SHP77 (cell line): ENCODE measurements at regions not wholly inside any gene's neighbourhood (a gene's known extent, or its start where the extent isn't known, plus 50 kb on each side); places are given as distances from the start of the nearest gene placed in this dataset.
A peak's percentile ranks its signal among the peaks of the same experiment; 100 is the strongest.

Experiments
- DNase-seq, 2 experiments: peaks; one replicate each; lab custom pipeline; 2025; lab: John Stamatoyannopoulos, UW

GRCh38 chr3:106616556-106616955 is 747.7 kb upstream of the CBLB start:
- no peak for DNase-seq

- DNase-seq, result no peak
Measured at GRCh38 chr3:106617276-106617675, 748.5 kb upstream of the CBLB start.

- DNase-seq, result no peak
Measured at GRCh38 chr3:106620646-106621045, 751.8 kb upstream of the CBLB start.

- DNase-seq, result no peak
Measured at GRCh38 chr3:106624154-106624553, 753.1 kb upstream of the CCDC54 start.

GRCh38 chr3:106628407-106628806 is 748.8 kb upstream of the CCDC54 start:
- no peak for DNase-seq

GRCh38 chr3:106629215-106629832 is 747.9 kb upstream of the CCDC54 start:
- DNase-seq, result no peak

- no peak for DNase-seq
Measured at GRCh38 chr3:106631373-106632108, 745.7 kb upstream of the CCDC54 start.

GRCh38 chr3:106635271-106635670 is 742.0 kb upstream of the CCDC54 start:
- DNase-seq, result no peak

GRCh38 chr3:106635826-106636225 is 741.4 kb upstream of the CCDC54 start:
- no peak for DNase-seq

GRCh38 chr3:106640353-106640752 is 736.9 kb upstream of the CCDC54 start:
- DNase-seq, result no peak

GRCh38 chr3:106642161-106642560 is 735.1 kb upstream of the CCDC54 start:
- no peak for DNase-seq

GRCh38 chr3:106643684-106644161 is 733.5 kb upstream of the CCDC54 start:
- DNase-seq, result no peak

- no peak for DNase-seq
Measured at GRCh38 chr3:106673926-106674569, 703.2 kb upstream of the CCDC54 start.

GRCh38 chr3:106675451-106675850 is 701.8 kb upstream of the CCDC54 start:
- no peak for DNase-seq

GRCh38 chr3:106678657-106679390 is 698.4 kb upstream of the CCDC54 start:
- no peak for DNase-seq

GRCh38 chr3:106683953-106684620 is 693.2 kb upstream of the CCDC54 start:
- no peak for DNase-seq

- DNase-seq, result no peak
Measured at GRCh38 chr3:106685745-106686144, 691.5 kb upstream of the CCDC54 start.

- no peak for DNase-seq
Measured at GRCh38 chr3:106687905-106688304, 689.3 kb upstream of the CCDC54 start.

- DNase-seq, result no peak
Measured at GRCh38 chr3:106688464-106688863, 688.8 kb upstream of the CCDC54 start.

GRCh38 chr3:106691476-106691875 is 685.8 kb upstream of the CCDC54 start:
- no peak for DNase-seq

GRCh38 chr3:106692624-106693023 is 684.6 kb upstream of the CCDC54 start:
- DNase-seq, result no peak

- DNase-seq, result peak in 1 of 2 experiments; percentile 31
Measured at GRCh38 chr3:106699122-106699521, 678.1 kb upstream of the CCDC54 start.
